HepG2 (cell line): ENCODE measurements at regions not wholly inside any gene's neighbourhood (a gene's known extent, or its start where the extent isn't known, plus 50 kb on each side); places are given as distances from the start of the nearest gene placed in this dataset.

Experiments used
- AFF4 ChIP-seq: sonication (generic); formaldehyde crosslinking; IDR thresholded peaks from 2 replicates; pipeline ENCODE4 v1.4.0; 2020; ENCODE audit warnings: missing genetic modification reagents
- CREB3 ChIP-seq: sonication (generic); formaldehyde crosslinking; IDR thresholded peaks from 2 replicates; pipeline ENCODE4 v1.5.0; 2020; ENCODE audit warnings: missing genetic modification reagents
- FOSL2 ChIP-seq: sonication (generic); formaldehyde crosslinking; IDR thresholded peaks from 2 replicates; pipeline ENCODE4 v1.4.0; 2020; ENCODE audit warnings: missing genetic modification reagents
- FOXP1 ChIP-seq, 2 experiments: fragments of 450-650 bp in 1 of 2; IDR thresholded peaks; 2 replicates each; pipeline ENCODE4 v1.6.1; 2017 to 2018; ENCODE audit warnings: antibody characterized with exemption in 1 of 2
- GLI4 ChIP-seq: sonication (generic); formaldehyde crosslinking; IDR thresholded peaks from 2 replicates; pipeline ENCODE4 v1.5.1; 2020; ENCODE audit warnings: missing genetic modification reagents, mild to moderate bottlenecking, moderate library complexity, borderline replicate concordance
- HOXA3 ChIP-seq: sonication (generic); formaldehyde crosslinking; IDR thresholded peaks from 2 replicates; pipeline ENCODE4 v1.5.0; 2020; ENCODE audit warnings: missing genetic modification reagents
- KLF11 ChIP-seq: IDR thresholded peaks from 2 replicates; pipeline ENCODE4 v1.6.1; 2016; ENCODE audit warnings: missing compliant biosample characterization
- KLF16 ChIP-seq, 2 experiments: sonication (generic) in 1 of 2; formaldehyde crosslinking in 1 of 2; IDR thresholded peaks; 2 replicates each; pipeline versions ENCODE4 v1.6.1 to v1.8.0; 2016 to 2023; ENCODE audit warnings: missing genetic modification reagents in 2 of 2, missing compliant biosample characterization in 1 of 2
- MAFF ChIP-seq: IDR thresholded peaks from 2 replicates; pipeline ENCODE4 v1.6.1; 2011; ENCODE audit warnings: low read depth, low read length, improper control_type of control experiment
- MNT ChIP-seq: fragments of 450-650 bp; IDR thresholded peaks from 2 replicates; pipeline ENCODE4 v1.6.1; 2016
- NFYC ChIP-seq: IDR thresholded peaks from 2 replicates; pipeline ENCODE4 v1.6.1; 2016; ENCODE audit warnings: missing genetic modification reagents, missing compliant biosample characterization
- PAF1 ChIP-seq: IDR thresholded peaks from 2 replicates; pipeline ENCODE4 v1.6.1; 2016; ENCODE audit warnings: missing genetic modification reagents, missing compliant biosample characterization
- PHF20 ChIP-seq: sonication (generic); formaldehyde crosslinking; IDR thresholded peaks from 2 replicates; pipeline ENCODE4 v1.5.0; 2020; ENCODE audit warnings: mild to moderate bottlenecking, missing genetic modification reagents
- POLR2AphosphoS5 ChIP-seq: IDR thresholded peaks from 2 replicates; pipeline ENCODE4 v1.6.1; 2012; ENCODE audit warnings: low read depth, low read length
- TGIF2 ChIP-seq: IDR thresholded peaks from 2 replicates; pipeline ENCODE4 v1.6.1; 2016; ENCODE audit warnings: control low read depth, missing compliant biosample characterization
- YY1 ChIP-seq: IDR thresholded peaks from 2 replicates; pipeline ENCODE4 v1.6.1; 2011; ENCODE audit warnings: low read length, low read depth, moderate library complexity, mild to moderate bottlenecking; ENCODE audit not compliant: insufficient read depth, insufficient replicate concordance
- ZC3H13 ChIP-seq: sonication (generic); formaldehyde crosslinking; IDR thresholded peaks from 2 replicates; pipeline ENCODE4 v1.8.1; 2023; ENCODE audit warnings: mild to moderate bottlenecking, missing genetic modification reagents, moderate library complexity
- ZNF124 ChIP-seq: sonication (generic); formaldehyde crosslinking; IDR thresholded peaks from 2 replicates; pipeline ENCODE4 v1.4.0; 2020; ENCODE audit warnings: missing genetic modification reagents
- ZNF296 ChIP-seq: sonication (generic); formaldehyde crosslinking; conservative IDR thresholded peaks from 2 replicates; pipeline ENCODE4 v1.5.0; 2020; ENCODE audit warnings: mild to moderate bottlenecking, missing genetic modification reagents
- ZSCAN21 ChIP-seq: sonication (generic); formaldehyde crosslinking; IDR thresholded peaks from 2 replicates; pipeline ENCODE4 v1.8.0; 2022; ENCODE audit warnings: mild to moderate bottlenecking, missing genetic modification reagents, moderate library complexity, borderline replicate concordance
- TF ChIP-seq, protein P1 (sequence below): sonication (generic); formaldehyde crosslinking; IDR thresholded peaks from 2 replicates; pipeline ENCODE4 v1.5.0; 2020; ENCODE audit warnings: missing genetic modification reagents, mild to moderate bottlenecking, borderline replicate concordance
- TF ChIP-seq, protein P2 (sequence below): sonication (generic); formaldehyde crosslinking; IDR thresholded peaks from 2 replicates; pipeline ENCODE4 v1.5.0; 2020; ENCODE audit warnings: mild to moderate bottlenecking, missing genetic modification reagents

GRCh38 chr12:124509676-124510300 lies 57.6 kb downstream of the NCOR2 start (continued):
- TF ChIP-seq CREB3 (no peak), MAFF (no peak), AFF4 (CRISPR knock-in tag) (no peak), HOXA3 (CRISPR knock-in tag) (peak; percentile 45; the same call in 1 of the 2 replicates), TGIF2 (peak; percentile 19; the same call in 1 of the 2 replicates), PHF20 (CRISPR knock-in tag) (peak; percentile 27; the same call in 1 of the 2 replicates), ZSCAN21 (CRISPR knock-in tag) (peak; percentile 19; the same call in 1 of the 2 replicates), KLF16 (CRISPR knock-in tag; IDR thresholded peaks at IDR 0.05) (no peak), NFYC (CRISPR knock-in tag) (no peak), ZNF124 (CRISPR knock-in tag) (no peak), POLR2AphosphoS5 (no peak), MNT (no peak), YY1 (no peak), KLF11 (CRISPR knock-in tag) (no peak), FOXP1 (IDR thresholded peaks at IDR 0.05) (no peak), FOXP1 (CRISPR knock-in tag; IDR thresholded peaks at IDR 0.05) (no peak), GLI4 (CRISPR knock-in tag) (no peak), FOSL2 (CRISPR knock-in tag) (no peak), ZNF296 (no peak), ZC3H13 (CRISPR knock-in tag) (no peak), PAF1 (CRISPR knock-in tag) (no peak)
- TF ChIP-seq, protein P1, sequence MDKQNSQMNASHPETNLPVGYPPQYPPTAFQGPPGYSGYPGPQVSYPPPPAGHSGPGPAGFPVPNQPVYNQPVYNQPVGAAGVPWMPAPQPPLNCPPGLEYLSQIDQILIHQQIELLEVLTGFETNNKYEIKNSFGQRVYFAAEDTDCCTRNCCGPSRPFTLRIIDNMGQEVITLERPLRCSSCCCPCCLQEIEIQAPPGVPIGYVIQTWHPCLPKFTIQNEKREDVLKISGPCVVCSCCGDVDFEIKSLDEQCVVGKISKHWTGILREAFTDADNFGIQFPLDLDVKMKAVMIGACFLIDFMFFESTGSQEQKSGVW (CRISPR knock-in tag): no peak
- TF ChIP-seq, protein P2, sequence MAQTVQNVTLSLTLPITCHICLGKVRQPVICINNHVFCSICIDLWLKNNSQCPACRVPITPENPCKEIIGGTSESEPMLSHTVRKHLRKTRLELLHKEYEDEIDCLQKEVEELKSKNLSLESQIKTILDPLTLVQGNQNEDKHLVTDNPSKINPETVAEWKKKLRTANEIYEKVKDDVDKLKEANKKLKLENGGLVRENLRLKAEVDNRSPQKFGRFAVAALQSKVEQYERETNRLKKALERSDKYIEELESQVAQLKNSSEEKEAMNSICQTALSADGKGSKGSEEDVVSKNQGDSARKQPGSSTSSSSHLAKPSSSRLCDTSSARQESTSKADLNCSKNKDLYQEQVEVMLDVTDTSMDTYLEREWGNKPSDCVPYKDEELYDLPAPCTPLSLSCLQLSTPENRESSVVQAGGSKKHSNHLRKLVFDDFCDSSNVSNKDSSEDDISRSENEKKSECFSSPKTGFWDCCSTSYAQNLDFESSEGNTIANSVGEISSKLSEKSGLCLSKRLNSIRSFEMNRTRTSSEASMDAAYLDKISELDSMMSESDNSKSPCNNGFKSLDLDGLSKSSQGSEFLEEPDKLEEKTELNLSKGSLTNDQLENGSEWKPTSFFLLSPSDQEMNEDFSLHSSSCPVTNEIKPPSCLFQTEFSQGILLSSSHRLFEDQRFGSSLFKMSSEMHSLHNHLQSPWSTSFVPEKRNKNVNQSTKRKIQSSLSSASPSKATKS (CRISPR knock-in tag): no peak
